MM.1S (cell line): ENCODE measurements at regions not wholly inside any gene's neighbourhood (a gene's known extent, or its start where the extent isn't known, plus 50 kb on each side); places are given as distances from the start of the nearest gene placed in this dataset.

Experiments used
- DNase-seq: peaks from one replicate; pipeline ENCODE4 v3.0.0-alpha.2; 2015
- H2AFZ ChIP-seq: fragments of 300-600 bp; sonication (generic); 2 replicates; pipeline ENCODE4 v1.6.0; 2016; ENCODE audit warnings: antibody characterized with exemption, low read length
- H3F3A ChIP-seq: fragments of 300-600 bp; sonication (generic); 2 replicates; pipeline ENCODE4 v1.6.1; 2016; ENCODE audit warnings: mild to moderate bottlenecking, antibody characterized with exemption, low read length, moderate library complexity, mixed read lengths; ENCODE audit not compliant: insufficient read depth
- H3K27ac ChIP-seq: fragments of 300-600 bp; sonication (generic); 2 replicates; pipeline ENCODE4 v1.5.1; 2016; ENCODE audit warnings: mild to moderate bottlenecking, low read length
- H3K27me3 ChIP-seq: fragments of 300-600 bp; sonication (generic); replicated peaks from 2 replicates; pipeline ENCODE4 v1.6.0; 2016; ENCODE audit warnings: low read length; ENCODE audit not compliant: insufficient read depth
- H3K36me3 ChIP-seq: fragments of 300-600 bp; sonication (generic); replicated peaks from 2 replicates; pipeline ENCODE4 v1.6.1; 2016; ENCODE audit warnings: mild to moderate bottlenecking, low read length, mixed read lengths; ENCODE audit not compliant: insufficient read depth
- H3K4me1 ChIP-seq: fragments of 300-600 bp; sonication (generic); 2 replicates; pipeline ENCODE4 v1.6.1; 2016; ENCODE audit warnings: low read length, mixed read lengths
- H3K4me2 ChIP-seq: fragments of 300-600 bp; sonication (generic); 2 replicates; pipeline ENCODE4 v1.6.0; 2016; ENCODE audit warnings: low read depth, low read length
- H3K4me3 ChIP-seq: fragments of 300-600 bp; sonication (generic); 2 replicates; pipeline ENCODE4 v1.5.1; 2016; ENCODE audit warnings: low read length, mixed read lengths
- H3K79me2 ChIP-seq: fragments of 300-600 bp; sonication (generic); 2 replicates; pipeline ENCODE4 v1.6.1; 2016; ENCODE audit warnings: mixed run types, low read length, mixed read lengths
- H3K9ac ChIP-seq: fragments of 300-600 bp; sonication (generic); 2 replicates; pipeline ENCODE4 v1.6.1; 2016; ENCODE audit warnings: low read length, mixed read lengths
- H3K9me2 ChIP-seq: fragments of 300-600 bp; sonication (generic); replicated peaks from 2 replicates; pipeline ENCODE4 v1.6.1; 2016; ENCODE audit warnings: mild to moderate bottlenecking, low read length, mixed read lengths; ENCODE audit not compliant: insufficient read depth
- H3K9me3 ChIP-seq: fragments of 300-600 bp; sonication (generic); replicated peaks from 2 replicates; pipeline ENCODE4 v1.6.1; 2016; ENCODE audit warnings: mild to moderate bottlenecking, low read length, mixed read lengths; ENCODE audit not compliant: insufficient read depth
- H4K20me1 ChIP-seq: fragments of 300-600 bp; sonication (generic); 2 replicates; pipeline ENCODE4 v1.6.1; 2016; ENCODE audit warnings: mild to moderate bottlenecking, low read length, moderate library complexity, mixed read lengths; ENCODE audit not compliant: insufficient read depth
- CTCF ChIP-seq: fragments of 300-600 bp; sonication (generic); IDR thresholded peaks from 2 replicates; pipeline ENCODE4 v1.5.1; 2016; ENCODE audit warnings: antibody characterized with exemption, low read length, mixed read lengths
- EZH2 ChIP-seq: fragments of 300-600 bp; sonication (generic); optimal IDR thresholded peaks from 2 replicates; pipeline ENCODE3; 2017; ENCODE audit warnings: low read depth, mild to moderate bottlenecking, antibody characterized with exemption, low read length, mixed read lengths
- EZH2phosphoT487 ChIP-seq: fragments of 300-600 bp; sonication (generic); IDR thresholded peaks from 2 replicates; pipeline ENCODE4 v1.6.1; 2018; ENCODE audit warnings: antibody characterized with exemption, low read length

DNA sequence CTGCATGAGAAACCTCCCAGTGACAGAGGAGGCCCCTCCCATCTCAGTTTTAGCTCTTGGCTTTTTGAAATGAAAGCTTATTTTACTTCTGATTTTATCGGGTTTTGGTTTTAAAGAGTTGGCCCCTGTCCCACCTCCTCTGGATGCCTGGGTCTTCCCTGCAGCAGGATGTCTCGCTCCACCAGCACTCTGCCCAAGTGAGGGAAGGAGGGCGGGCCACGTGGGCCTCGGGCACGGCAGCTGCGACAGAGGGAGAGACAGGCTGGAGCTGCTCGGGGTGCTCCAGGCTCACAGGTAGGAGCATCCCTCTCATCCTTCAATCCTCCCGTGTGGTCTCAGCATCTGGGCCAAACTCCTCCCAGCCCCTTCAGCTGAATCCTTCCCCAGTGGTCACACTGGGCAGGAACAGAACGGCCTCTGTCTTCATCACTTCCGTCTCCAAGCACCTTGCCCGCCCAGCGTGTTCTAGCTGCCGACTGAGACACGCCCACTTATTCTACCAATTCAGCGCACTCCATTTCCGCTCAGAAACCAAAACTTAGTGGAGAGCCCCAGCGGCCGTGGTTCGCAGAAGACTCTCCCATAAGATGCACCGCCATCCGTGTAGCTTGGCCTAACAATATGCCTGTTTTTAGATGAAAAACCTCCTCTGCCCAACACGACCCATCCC, 222.9 kb downstream of the GLRX3 start:
- Histone ChIP-seq H3K79me2 (no peaks in the 10 kb centered on the region), H3K9ac (peak overlapping the region; percentile 58; the same call in 1 of the 2 replicates), H3K4me3 (peak overlapping the region; percentile 50; the same call in 1 of the 2 replicates), H3K9me3 (no peaks in the 10 kb centered on the region), H3K4me2 (peak overlapping the region; percentile 66), H3K27ac (peak overlapping the region; percentile 54; the same call in 1 of the 2 replicates), H3K9me2 (no peaks in the 10 kb centered on the region), H3F3A (no peaks in the 10 kb centered on the region), H3K27me3 (no peaks in the 10 kb centered on the region), H4K20me1 (no peaks in the 10 kb centered on the region), H3K36me3 (no peaks in the 10 kb centered on the region), H2AFZ (peak overlapping the region; percentile 62), H3K4me1 (no peaks in the 10 kb centered on the region; the same call in 1 of the 2 replicates)
- no peak for TF ChIP-seq EZH2phosphoT487
- TF ChIP-seq CTCF = no peak
- TF ChIP-seq EZH2 = no peak
- peak; percentile 75 for DNase-seq

DNA sequence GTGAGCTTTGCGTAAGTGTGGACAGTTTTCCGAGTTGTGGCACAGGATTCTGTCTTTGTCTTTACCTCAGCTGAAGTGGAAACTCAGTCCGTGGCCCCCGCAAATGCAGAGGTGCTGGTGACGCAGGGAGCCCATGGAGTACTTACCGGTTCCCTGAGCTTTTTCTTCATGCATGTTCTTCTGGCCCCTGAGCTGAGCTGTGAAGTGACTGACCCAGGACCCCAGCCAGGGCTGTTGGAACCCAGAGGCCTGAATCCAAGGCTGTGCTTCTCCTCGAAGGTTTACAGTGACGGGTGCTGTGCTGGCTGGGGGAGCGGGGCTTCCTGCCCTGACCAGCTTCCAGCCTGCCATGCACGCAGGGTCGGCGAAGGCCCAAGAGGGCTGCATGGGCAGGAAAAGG, 223.5 kb downstream of the GLRX3 start:
- Histone ChIP-seq H3K9me2 (no peaks in the 10 kb centered on the region), H3K4me1 (no peaks in the 10 kb centered on the region; the same call in 1 of the 2 replicates), H3K27ac (peak overlapping the region; percentile 54; the same call in 1 of the 2 replicates), H3K9ac (no peak overlapping the region; the same call in 1 of the 2 replicates), H3K79me2 (no peaks in the 10 kb centered on the region), H3K27me3 (no peaks in the 10 kb centered on the region), H4K20me1 (no peaks in the 10 kb centered on the region), H3K4me3 (peak overlapping the region; percentile 50; the same call in 1 of the 2 replicates), H3K9me3 (no peaks in the 10 kb centered on the region), H3K36me3 (no peaks in the 10 kb centered on the region), H2AFZ (peak overlapping the region; percentile 62), H3F3A (no peaks in the 10 kb centered on the region), H3K4me2 (peak overlapping the region; percentile 66; the same call in 1 of the 2 replicates)
- no peak for DNase-seq
- TF ChIP-seq EZH2phosphoT487 = no peak
- no peak for TF ChIP-seq CTCF
- no peak for TF ChIP-seq EZH2

DNA sequence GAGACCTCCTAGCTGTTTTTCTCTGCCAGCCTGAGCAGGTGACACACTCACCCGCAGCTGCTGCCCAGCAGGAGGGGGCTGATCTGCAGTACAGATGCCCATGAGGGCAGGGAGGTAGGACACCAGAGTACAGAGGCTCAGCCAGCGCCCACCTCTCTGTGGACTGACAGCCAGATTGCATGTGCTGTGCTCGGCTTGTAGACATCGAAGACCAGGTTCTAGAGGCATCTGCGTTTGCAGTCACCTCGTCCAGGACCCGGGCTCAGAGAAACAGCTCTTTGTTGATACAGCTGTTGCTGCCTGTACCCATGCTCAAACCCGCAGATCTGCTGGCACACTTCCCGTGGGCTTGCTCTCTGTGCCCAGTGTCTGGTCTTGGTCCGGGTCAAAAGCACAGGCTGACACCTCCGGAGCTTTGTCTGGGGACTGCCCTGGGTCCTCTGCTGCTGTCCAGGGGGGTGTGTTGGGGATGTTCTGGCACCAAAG, 224.7 kb downstream of the GLRX3 start:
- H3K4me3 ChIP-seq = no peak overlapping the region
- no peak overlapping the region for H3K9ac ChIP-seq
- no peak overlapping the region for H2AFZ ChIP-seq
- no peak overlapping the region for H3K27ac ChIP-seq
- no peaks in the 10 kb centered on the region for H3K36me3 ChIP-seq
- H3K9me2 ChIP-seq = no peaks in the 10 kb centered on the region
- H3K27me3 ChIP-seq = no peaks in the 10 kb centered on the region
- no peak for TF ChIP-seq EZH2phosphoT487
- no peak for TF ChIP-seq CTCF
- no peak for TF ChIP-seq EZH2
- H3K4me2 ChIP-seq = no peak overlapping the region
- H3K4me1 ChIP-seq = no peaks in the 10 kb centered on the region; the same call in 1 of the 2 replicates
- H3K9me3 ChIP-seq = no peaks in the 10 kb centered on the region
- no peak for DNase-seq
- H4K20me1 ChIP-seq = no peaks in the 10 kb centered on the region
- no peaks in the 10 kb centered on the region for H3F3A ChIP-seq
- no peaks in the 10 kb centered on the region for H3K79me2 ChIP-seq
